Left ventricle myocardium superior (tissue), 1 donor: ENCODE measurements at regions not wholly inside any gene's neighbourhood (a gene's known extent, or its start where the extent isn't known, plus 50 kb on each side); places are given as distances from the start of the nearest gene placed in this dataset.

ENCODE experiments used
- ATAC-seq: fragments of 200-7000 bp; cut with Tn5 transposase; one replicate; pipeline ENCODE4 v1.9.1; 2020; ENCODE audit warnings: mild to moderate bottlenecking, moderate library complexity
- DNase-seq: peaks from one replicate; pipeline ENCODE4 v3.0.0-alpha.2; 2020
- intact Hi-C: fragments of 100-400 bp; cut with micrococcal nuclease; formaldehyde crosslinking; loops from one replicate; pipeline ENCODE4 v1.11.0; 2022
- donor health status: DM: no; HTN: yes; CAD: no; lungs with severe emphysema.

DNA sequence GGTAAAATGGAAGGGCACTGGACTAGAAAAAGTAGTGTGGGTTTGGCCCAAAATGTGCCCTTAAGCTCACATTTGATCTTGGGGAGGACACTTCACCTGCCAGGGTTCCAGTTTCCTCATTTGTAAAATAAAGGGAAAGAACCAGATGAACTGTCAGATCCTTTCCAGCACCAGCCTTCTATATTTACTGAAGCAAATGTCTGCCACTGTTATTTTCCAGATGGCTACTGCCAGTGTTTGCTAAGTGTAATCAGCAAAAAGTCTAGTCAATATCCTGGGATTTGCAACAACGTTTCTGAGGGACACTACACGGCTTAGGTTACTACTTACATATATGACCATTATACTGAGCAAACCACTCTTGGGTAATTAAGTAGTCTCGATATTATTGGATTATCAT is 340.3 kb downstream of the KCNN2 start:
- intact Hi-C loops, result no loop called here
- DNase-seq (no peak), ATAC-seq (no peak)

DNA sequence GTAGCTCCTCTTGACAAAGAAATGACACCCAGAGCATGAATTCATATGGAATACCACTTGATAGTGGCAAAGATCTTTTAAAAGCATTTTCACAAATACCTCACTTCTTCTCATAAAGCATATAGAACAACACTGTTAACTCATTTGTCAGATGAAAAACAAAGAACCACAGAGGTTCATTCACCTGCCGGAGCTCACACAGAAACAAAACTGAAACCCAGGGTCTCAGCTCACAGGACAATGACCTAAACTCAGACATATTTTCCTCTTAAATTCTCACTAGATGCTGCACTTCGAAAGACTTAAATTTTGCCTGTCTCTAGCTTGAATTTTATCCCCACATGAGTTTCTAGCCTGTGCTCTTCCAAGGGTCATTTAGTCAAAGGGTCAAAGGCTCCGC is 339.0 kb downstream of the KCNN2 start:
- no peak for ATAC-seq
- intact Hi-C loops, result no loop called here

DNA sequence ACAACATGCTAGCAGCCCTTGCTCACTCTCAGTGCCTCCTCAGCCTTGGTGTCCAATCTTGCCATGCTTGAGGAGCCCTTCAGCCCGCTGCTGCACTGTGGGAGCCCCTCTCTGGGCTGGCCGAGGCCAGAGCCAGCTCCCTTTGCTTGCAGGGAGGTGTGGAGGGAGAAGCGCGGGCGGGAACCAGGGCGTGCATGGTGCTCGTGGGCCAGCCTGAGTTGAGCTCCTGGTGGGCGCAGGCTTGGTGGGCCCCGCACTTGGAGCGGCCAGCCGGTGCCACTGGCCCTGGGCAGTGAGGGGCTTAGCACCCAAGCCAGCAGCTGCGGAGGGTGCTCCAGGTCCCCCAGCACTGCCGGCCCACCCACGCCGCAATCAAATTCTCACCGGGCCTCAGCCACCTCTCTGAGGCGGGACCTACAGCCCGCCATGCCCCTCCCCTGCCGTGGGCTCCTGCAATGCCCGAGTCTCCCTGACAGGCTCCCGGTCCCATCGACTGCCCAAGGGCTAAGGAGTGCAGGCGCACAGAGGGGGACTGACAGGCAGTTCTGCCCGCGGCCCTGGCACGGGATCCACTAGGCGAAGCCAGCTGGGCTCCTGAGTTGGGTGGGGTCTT is 333.5 kb downstream of the KCNN2 start:
- DNase-seq, result no peak
- no peak for ATAC-seq
- intact Hi-C loops, result no loop called here

More for the DNA sequence above, 339.0 kb downstream of the KCNN2 start:
- DNase-seq, result no peak

DNA sequence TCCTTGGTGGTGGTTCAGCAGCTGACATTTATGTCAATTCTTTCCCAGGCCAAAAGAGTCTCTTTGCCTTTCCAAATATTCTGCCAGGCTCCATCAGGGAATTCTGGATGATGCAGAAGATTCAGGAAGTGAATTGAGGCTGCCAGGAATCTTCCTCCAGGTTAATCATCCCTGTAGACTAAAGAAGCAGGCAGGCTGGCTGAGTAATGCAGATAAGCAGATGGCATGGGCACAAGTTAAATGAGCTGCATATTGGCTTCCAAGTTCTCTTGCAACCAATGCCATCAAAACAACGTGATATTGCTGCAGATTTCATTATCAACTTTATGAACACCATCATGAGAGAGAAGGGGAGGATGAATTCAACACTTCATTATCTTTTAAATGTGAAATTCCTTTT is 324.5 kb downstream of the KCNN2 start:
- intact Hi-C loops, result no loop called here
- DNase-seq (no peak), ATAC-seq (no peak)

DNA sequence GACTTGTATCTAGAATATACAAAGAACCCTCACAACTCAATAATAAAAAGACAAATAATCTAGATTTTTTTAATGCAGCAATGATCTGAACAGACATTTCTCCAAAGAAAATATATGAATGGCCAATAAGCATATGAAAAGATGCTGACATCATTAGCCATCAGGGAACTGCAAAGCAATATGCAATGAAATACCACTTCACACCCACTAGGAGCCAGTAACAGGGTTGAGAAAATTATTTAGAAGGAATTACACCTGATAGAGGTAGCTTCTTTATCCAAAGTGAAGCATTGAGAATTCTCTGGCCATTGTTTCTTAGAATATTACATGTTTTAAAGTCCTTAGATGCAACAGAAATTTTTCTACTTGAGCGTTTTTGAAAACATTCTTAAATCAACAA is 316.9 kb downstream of the KCNN2 start:
- intact Hi-C loops, result no loop called here
- ATAC-seq (no peak), DNase-seq (no peak)

DNA sequence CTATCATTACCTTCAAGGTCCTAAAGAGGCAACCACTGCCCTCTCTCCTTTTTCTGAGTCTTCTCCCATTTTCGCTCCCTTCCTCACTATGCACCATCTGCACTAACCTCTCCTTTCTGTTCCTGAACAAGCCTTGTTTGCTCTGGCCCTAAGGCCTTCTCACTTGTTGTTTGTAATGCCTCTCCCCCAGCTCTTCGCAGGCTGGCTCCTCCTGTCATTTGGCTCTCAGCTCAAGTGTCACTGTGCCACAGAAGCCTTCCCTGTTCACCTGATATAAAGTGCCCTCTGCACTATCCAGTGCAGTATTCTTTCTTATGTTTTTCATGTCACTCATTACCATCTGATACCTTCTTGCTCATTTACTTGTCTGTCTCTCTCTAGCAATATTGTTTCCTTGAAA is 303.7 kb downstream of the KCNN2 start:
- DNase-seq (no peak), ATAC-seq (no peak)
- intact Hi-C loops, result no loop called here

DNA sequence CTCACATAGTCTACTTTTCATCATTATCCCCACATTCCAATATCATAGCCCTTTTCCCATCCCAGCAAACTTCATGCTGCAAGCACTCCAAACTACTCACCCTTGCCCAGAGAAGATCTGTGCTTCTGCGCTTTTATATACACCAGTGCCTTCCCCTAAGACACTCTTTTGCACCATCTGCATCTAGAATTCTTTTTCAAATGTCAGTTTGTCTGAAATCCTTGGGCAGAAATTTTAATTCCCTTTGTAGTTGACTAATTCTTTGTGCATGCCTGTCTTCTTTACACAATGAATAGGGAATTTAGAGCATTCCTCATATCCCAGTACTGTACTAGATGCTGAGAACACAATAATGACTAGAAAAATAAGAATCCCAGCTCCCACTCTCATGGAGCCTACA is 298.9 kb downstream of the KCNN2 start:
- no peak for ATAC-seq

DNA sequence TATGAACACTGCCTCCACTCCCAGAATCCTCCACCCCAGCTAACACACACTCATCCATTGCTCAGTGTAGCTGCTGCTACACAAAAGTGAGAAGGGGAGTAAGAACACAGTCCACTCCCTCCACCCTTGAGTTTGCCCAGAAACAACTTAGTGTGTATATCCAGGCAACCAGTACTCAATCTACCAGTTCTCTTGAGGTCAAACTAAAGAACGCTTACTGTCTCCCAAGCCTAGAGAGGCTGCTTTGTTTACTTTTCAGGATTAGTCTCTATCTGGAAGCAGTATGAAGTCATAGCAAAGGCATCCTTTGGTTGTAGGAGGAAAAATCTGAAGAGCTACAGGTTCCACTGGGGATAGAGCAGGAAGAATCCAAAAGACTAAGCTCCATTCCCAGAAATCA is 296.3 kb downstream of the KCNN2 start:
- intact Hi-C loops, result no loop called here
- ATAC-seq (no peak), DNase-seq (no peak)

More for the DNA sequence above, 298.9 kb downstream of the KCNN2 start:
- DNase-seq, result no peak
- intact Hi-C loops, result no loop called here

DNA sequence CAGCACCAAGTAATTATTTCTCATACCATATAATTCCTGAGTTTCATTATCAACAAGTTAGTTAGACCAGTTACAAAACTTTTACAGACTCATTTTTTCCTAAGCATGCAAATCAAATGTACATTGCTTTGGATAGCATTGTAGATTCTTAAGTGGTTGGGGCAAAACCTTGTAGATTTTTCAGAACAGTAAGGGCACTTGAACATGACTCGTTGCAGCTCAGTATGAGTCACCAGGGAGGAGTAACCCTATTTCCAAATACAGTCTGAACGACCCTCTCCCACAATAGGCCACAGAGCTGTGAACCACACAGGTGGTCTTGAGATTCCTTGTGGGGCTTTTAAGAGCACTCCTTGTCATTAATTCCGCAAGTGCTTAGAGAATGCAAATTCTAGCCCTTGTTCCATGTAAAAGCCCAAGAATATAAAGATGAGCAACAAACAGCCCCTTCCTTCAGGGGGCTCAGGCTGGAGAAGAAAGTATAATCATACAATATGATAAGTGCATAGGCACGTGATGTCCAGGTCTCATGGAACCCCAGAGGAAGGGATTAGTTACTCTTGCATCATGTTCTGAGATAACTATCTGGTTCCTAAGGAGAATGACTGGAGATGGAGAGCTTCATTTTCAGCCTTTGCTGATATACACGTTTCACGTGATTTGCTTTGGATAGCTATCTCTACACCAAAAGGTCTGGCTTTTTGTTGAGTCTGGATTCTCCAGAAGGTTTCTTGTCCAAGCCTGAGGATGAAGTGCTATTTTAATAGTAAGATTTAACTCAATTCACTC is 295.7 kb downstream of the KCNN2 start:
- DNase-seq (no peak), ATAC-seq (no peak)
- intact Hi-C loops, result no loop called here

DNA sequence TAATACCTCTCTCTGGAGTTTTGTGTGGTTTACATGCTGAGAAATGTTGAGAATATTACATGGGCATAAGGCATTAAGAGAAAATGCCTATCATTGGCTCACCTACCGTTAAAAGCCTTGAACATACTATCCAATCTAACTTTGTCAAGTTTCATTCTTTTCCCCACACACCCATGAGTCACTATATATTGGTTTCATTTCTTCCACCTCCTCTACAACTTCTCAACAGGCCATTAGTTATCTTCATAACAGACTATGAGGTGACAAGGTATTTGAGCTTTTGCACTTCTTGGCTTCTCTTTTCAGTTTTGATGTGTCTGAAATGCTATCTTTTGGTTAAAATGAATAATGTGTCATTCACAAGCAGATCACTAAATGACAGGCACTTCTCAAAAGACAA is 288.0 kb downstream of the KCNN2 start:
- intact Hi-C loops, result no loop called here
- ATAC-seq, result no peak
- DNase-seq, result no peak

DNA sequence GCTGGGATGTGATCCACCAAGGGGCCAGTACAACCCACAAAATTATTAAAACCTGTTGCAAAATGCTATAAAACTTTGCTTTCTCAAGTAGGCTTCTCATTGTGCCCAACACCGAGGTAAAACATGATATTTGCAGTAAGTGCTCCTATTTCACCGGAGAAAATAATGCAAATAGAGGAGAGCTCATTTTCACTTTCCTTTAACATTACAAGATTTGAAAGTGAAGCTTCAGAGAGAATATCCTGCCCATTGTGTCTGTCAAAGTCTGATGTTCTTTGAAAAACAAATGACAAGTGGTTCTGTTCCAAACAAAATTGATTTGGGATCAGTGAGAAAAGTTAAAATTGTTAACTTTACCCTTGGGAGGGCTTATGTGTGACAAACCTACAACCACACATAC is 287.1 kb downstream of the KCNN2 start:
- intact Hi-C loops, result no loop called here
- DNase-seq, result no peak
- ATAC-seq, result no peak

DNA sequence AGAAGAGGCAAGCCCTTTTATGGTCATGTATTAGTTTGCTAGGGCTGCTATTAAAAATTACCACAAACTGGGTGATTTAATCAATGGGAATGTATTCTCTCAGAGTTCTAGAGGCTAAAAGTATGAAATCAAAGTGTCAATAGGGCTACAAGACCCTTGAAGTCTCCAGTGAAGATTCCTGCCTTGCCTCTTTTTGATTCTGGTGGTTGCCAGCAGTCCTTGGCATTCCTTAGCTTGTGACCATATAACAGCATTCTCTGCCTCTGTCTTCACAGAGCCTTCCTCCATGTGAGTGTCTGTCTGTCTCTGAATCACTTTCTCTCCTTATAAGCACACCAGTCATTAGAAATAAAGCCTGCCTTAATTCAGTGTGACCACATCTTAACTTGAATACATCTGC is 282.7 kb downstream of the KCNN2 start:
- intact Hi-C loops, result no loop called here
- ATAC-seq (no peak), DNase-seq (no peak)

DNA sequence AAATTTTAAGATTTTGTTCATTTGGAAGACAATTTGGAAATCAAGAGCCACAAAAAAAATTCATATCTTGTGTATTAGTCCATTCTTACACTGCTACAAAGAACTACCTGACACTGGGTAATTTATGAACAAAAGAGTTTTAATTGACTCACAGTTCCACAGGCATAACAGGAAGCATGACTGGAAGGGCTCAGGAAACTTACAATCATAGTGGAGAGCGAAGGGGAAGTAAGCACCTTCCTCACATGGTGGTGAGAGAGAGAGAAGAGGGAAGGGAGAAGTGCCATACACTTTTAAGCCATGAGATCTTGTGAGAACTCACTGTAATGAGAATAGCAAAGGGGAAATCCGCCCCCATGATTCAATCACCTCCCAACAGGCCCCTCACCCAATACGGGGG is 274.4 kb downstream of the KCNN2 start:
- intact Hi-C loops, result no loop called here
- ATAC-seq (no peak), DNase-seq (no peak)

DNA sequence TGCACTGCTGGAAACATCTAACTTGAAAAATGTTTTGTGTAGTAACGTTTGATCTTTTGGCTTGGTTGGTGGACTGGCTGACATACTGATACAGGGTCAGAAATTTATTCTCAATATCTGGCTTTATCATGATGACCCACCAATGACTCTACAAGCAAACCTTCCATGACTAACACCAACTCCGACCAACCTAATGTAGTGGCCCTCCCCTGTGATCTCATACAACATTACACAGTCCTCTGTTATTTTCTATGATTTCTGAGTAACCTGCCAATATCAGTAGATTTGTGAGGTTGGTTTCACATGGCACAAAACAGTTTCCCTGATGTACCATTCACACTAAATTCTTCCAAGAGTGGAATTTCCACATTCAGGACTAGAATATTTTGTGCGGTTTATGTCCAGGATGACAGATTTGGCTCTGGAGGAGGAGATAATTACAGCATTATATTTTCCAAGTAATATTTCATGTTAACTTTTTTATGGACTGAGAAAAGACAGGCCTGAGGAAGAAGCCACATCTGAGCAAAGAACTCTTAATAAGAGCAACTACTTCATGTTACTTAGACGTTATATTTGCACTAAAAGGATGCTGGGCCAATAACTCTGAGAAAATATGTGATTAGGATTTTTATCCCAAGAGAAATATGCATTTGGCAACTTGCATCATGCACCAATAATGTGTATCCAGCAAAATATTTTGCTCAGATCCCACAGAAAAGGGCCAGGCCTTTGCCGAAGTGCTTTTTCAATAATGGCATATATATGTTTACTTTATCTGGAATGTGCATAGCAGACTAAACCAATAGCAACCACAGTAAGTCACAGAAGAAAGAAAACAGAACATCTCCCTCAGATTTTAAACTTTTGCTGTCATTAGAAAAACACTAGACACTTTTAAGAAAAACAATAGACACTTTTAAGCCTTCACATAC is 273.4 kb downstream of the KCNN2 start:
- no peak for DNase-seq
- no peak for ATAC-seq
- intact Hi-C loops, result no loop called here

DNA sequence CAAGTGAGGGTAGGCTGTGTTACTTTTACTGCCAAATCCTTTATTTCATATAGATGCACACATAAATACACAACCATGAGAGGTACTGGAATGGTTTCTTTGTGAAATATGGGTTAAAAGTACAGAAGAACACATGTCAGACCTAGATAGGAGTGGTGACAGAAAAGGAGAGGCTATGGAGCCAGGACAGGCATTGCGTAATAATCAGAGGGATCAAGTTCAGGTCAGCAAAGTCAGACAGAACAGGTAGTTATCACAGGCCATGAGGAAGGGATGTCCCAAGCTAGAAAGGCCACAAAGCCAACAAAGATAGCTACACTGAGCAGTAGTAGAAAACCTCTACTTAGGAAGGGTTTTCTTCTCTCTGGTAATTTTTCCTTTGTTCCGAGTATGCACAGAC is 272.6 kb downstream of the KCNN2 start:
- intact Hi-C loops, result no loop called here
- DNase-seq (no peak), ATAC-seq (no peak)

DNA sequence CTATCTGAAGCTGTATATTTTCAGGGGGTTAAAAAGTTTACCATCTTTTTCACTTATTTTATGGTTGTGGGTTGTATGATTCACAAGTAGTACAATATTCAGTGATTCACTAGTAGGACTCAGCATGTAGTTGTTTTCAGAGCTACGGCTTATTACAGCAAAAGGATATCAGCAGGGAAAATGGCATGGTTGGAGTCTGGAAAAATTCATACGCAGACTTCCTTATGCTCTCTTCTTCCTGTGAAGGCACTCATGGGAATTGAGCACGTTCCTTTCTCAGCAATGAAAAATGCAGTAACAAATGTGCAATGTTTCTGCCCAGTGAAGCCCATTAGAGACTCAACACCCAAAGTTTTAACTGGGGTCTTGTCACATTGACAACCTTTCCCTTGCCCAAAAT is 250.5 kb downstream of the KCNN2 start:
- intact Hi-C loops, result no loop called here
- ATAC-seq, result no peak
- DNase-seq, result no peak

DNA sequence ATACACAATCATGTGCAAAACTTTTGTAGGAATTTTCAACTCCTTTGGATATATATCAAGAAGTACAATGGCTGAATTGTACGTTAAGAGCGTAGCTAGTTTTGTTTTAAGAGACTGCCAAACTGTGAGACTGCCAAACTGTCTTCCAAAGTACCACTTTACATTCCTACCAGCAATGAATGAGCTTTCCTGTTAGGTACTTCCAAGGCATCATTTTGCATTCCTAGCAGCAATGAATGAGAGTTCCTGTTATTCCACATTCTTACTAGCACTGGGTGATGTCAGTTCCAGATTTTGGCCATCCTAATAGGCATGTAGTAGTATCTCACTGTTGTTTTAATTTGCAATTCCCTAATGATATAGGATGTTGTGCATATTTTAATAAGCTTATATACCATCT is 219.3 kb downstream of the KCNN2 start:
- no peak for ATAC-seq
- intact Hi-C loops, result no loop called here
- DNase-seq, result no peak

DNA sequence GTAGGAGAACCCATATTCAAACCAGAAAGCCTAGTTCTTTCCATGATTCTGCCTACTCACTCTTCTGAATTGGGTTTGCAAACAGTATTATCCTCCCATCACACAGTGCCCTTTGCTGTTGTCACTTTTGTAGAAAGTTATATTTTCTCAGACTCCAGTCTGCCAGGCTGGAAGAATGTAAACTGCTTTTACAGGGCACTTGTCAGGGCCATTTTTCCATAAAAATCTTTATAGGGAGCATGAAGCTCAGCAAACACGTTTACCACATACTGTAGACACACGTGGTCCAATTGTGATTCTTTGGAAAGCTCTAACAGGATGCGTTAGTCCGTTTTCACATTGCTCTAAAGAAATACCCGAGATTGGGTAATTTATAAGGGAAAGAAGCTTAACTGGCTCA is 204.0 kb downstream of the KCNN2 start:
- ATAC-seq, result no peak
- no peak for DNase-seq
- intact Hi-C loops, result no loop called here

DNA sequence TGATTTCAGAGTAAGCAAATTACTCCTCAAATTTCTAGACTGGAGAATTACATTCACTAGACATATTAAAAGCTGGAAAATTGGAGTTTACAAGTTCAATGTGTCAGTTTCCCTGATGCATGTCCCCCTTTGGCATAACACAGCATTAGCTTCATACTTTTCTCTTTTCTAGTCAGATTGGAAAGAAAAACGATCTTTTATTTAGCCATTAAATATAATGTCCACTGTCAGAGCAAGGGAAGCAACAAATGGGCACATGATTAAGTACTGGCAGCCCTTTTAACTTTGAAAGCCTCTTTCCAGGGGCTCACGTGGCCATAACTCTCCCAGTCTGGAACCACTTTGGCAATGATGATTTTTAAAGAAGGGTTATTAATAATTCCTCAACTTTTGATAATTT is 203.3 kb downstream of the KCNN2 start:
- intact Hi-C loops, result no loop called here
- no peak for DNase-seq
- no peak for ATAC-seq

DNA sequence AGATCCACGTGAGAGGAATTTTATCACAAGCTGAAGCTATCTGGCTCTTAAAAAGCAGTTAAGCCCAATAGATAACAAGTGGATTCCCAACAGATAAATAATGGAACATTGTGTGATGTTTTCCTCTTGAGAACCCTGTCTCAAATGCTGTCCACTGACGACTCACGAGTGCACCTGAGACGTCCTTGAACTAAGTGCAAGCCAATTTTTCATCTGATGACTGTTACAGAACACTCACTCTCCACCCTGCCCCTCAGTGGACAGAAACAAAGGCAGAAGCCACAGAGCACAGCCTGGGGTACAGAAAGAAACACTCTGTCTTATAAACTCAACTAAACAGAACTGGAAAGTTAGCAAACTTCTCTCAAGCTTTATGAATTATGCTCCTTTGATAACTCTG is 199.5 kb downstream of the KCNN2 start:
- intact Hi-C loops, result no loop called here
- ATAC-seq, result no peak
- no peak for DNase-seq
